Panc1 (cell line): ENCODE measurements at regions not wholly inside any gene's neighbourhood (a gene's known extent, or its start where the extent isn't known, plus 50 kb on each side); places are given as distances from the start of the nearest gene placed in this dataset.

Source experiments
- ATAC-seq: fragments of 200-7000 bp; cut with Tn5 transposase; 2 replicates; pipeline ENCODE4 v1.9.1; 2020; ENCODE audit warnings: mild to moderate bottlenecking, moderate library complexity
- BruUV-seq: library from RNA; stranded (reverse); fragments of 400-500 nt; replicated peaks from 2 replicates; lab custom pipeline; 2021; lab: Mats Ljungman, UMichigan
- CTCF ChIA-PET: fragments of 300-600 bp; sonication (Branson Sonifier 250); formaldehyde crosslinking; loops from one replicate; lab custom pipeline; 2022; ENCODE audit warnings: antibody characterized with exemption; lab: Charles Lee
- POLR2A ChIA-PET: fragments of 300-600 bp; sonication (Branson Sonifier 250); formaldehyde crosslinking; loops from one replicate; lab custom pipeline; 2022; ENCODE audit warnings: antibody characterized with exemption; lab: Charles Lee
- DNase-seq: peaks from one replicate; pipeline ENCODE4 v3.0.0-alpha.2; 2010; ENCODE audit warnings: low read depth, low spot score
- H3K27ac ChIP-seq: 2 replicates; pipeline ENCODE4 v1.5.1; 2011; ENCODE audit warnings: mild to moderate bottlenecking, low read length, inconsistent platforms
- H3K27me3 ChIP-seq: fragments of 200-500 bp; sonication (Bioruptor generic); 2 replicates; pipeline ENCODE4 v1.6.0; 2014; ENCODE audit warnings: low read length, inconsistent platforms; ENCODE audit not compliant: control insufficient read depth, insufficient read depth
- H3K36me3 ChIP-seq: fragments of 200-500 bp; sonication (Bioruptor generic); 2 replicates; pipeline ENCODE4 v1.5.1; 2014; ENCODE audit warnings: inconsistent platforms, mild to moderate bottlenecking, low read length, moderate library complexity; ENCODE audit not compliant: control insufficient read depth, insufficient read depth
- H3K4me1 ChIP-seq: 2 replicates; pipeline ENCODE4 v1.5.1; 2011; ENCODE audit warnings: inconsistent platforms, mild to moderate bottlenecking, low read length, moderate library complexity; ENCODE audit not compliant: control insufficient read depth, insufficient read depth
- H3K4me3 ChIP-seq, 2 experiments: 2 replicates each; pipeline ENCODE4 v1.5.1; 2011 to 2012; ENCODE audit warnings: low read depth in 2 of 2, low read length in 2 of 2, mild to moderate bottlenecking in 2 of 2, inconsistent platforms in 1 of 2, moderate library complexity in 1 of 2
- H3K9me3 ChIP-seq: fragments of 200-500 bp; sonication (Bioruptor generic); 2 replicates; pipeline ENCODE4 v1.5.1; 2014; ENCODE audit warnings: low read depth, mild to moderate bottlenecking, inconsistent platforms, low read length, moderate library complexity; ENCODE audit not compliant: control insufficient read depth, insufficient read depth
- CTCF ChIP-seq: fragments of 450-650 bp; IDR thresholded peaks from 2 replicates; pipeline ENCODE4 v1.5.1; 2017; ENCODE audit warnings: mild to moderate bottlenecking
- POLR2AphosphoS5 ChIP-seq: IDR thresholded peaks from 2 replicates; pipeline ENCODE4 v1.6.1; 2012; ENCODE audit warnings: mild to moderate bottlenecking, low read depth, low read length, moderate library complexity
- REST ChIP-seq, 2 experiments: IDR thresholded peaks; 2 replicates each; pipeline ENCODE4 v1.6.1; 2011 to 2012; ENCODE audit warnings: low read depth in 2 of 2, control low read depth in 1 of 2, low read length in 1 of 2, mild to moderate bottlenecking in 1 of 2, moderate library complexity in 1 of 2; ENCODE audit not compliant: insufficient read depth in 1 of 2
- SIN3A ChIP-seq: IDR thresholded peaks from 2 replicates; pipeline ENCODE4 v1.6.1; 2012; ENCODE audit warnings: low read depth, mild to moderate bottlenecking, low read length, moderate library complexity, borderline replicate concordance; ENCODE audit not compliant: insufficient read depth
- TCF7L2 ChIP-seq: IDR thresholded peaks from 2 replicates; pipeline ENCODE4 v1.6.1; 2011; ENCODE audit warnings: mild to moderate bottlenecking, low read depth, low read length, inconsistent platforms
- in situ Hi-C: cut with HindIII; loops from 2 replicates; pipeline ENCODE4 v1.10.0; 2016; ENCODE audit warnings: low sequenced_read_pairs, low pct_unique_long_range_greater_than_20kb
- intact Hi-C: fragments of 100-400 bp; cut with micrococcal nuclease; formaldehyde crosslinking; loops from one replicate; pipeline ENCODE4 v1.10.0; 2022; ENCODE audit not compliant: unreplicated experiment

- BruUV-seq, result no TSS peak
- Histone ChIP-seq H3K36me3 (no peaks in the 10 kb centered on the region), H3K4me1 (no peaks in the 10 kb centered on the region), H3K4me3 (no peak overlapping the region), H3K9me3 (no peaks in the 10 kb centered on the region), H3K27ac (no peak overlapping the region), H3K27me3 (0 out of 2 replicates have a peak, but pooled peaks cover 2% of the 10 kb centered on the region)
- TF ChIP-seq SIN3A (no peak), TCF7L2 (no peak), POLR2AphosphoS5 (no peak), CTCF (no peak), REST (IDR thresholded peaks at IDR 0.05; ENCODE audit: insufficient read depth in 1 of 2, low read depth in 2 of 2, low read length in 1 of 2) (no peak)
- ChIA-PET CTCF (no interaction called here), POLR2A (no interaction called here)
- ATAC-seq (no peak), DNase-seq (no peak)
- intact Hi-C loops, result no loop called here
- in situ Hi-C loops, result no loop called here
Measured at GRCh38 chr5:10831419-10831818, 70.4 kb upstream of the DAP start.

- no peak for ATAC-seq
- Histone ChIP-seq H3K4me3 (no peak overlapping the region), H3K9me3 (no peaks in the 10 kb centered on the region), H3K36me3 (no peaks in the 10 kb centered on the region), H3K27ac (no peak overlapping the region), H3K4me1 (no peaks in the 10 kb centered on the region), H3K27me3 (no peaks in the 10 kb centered on the region)
- CTCF ChIA-PET, result no interaction called here
- DNase-seq, result no peak
- TF ChIP-seq SIN3A (no peak), CTCF (no peak), POLR2AphosphoS5 (no peak), REST (IDR thresholded peaks at IDR 0.05; ENCODE audit: insufficient read depth in 1 of 2, low read depth in 2 of 2, low read length in 1 of 2) (no peak), TCF7L2 (no peak)
- in situ Hi-C loops, result no loop called here
- POLR2A ChIA-PET, result no interaction called here
- no TSS peak for BruUV-seq
- intact Hi-C loops, result no loop called here
Measured at GRCh38 chr5:10828241-10828640, 67.2 kb upstream of the DAP start.
